ENCODE measurements at regions not wholly inside any gene's neighbourhood (a gene's known extent, or its start where the extent isn't known, plus 50 kb on each side); places are given as distances from the start of the nearest gene placed in this dataset.
"Not testable (repeated sequence)": the region's sequence is repeated elsewhere in the genome, so short reads cannot be mapped to it uniquely, and the experiment has no call there.

GRCh38 chr15:81812456-81812855 lies 233.4 kb downstream of the MEX3B start:
- no peak for DNase-seq (ENCODE audit: low read depth)
- H3K4me3 ChIP-seq (ENCODE audit: low read depth, low read length) = no peak overlapping the region
- TF ChIP-seq, protein P1, sequence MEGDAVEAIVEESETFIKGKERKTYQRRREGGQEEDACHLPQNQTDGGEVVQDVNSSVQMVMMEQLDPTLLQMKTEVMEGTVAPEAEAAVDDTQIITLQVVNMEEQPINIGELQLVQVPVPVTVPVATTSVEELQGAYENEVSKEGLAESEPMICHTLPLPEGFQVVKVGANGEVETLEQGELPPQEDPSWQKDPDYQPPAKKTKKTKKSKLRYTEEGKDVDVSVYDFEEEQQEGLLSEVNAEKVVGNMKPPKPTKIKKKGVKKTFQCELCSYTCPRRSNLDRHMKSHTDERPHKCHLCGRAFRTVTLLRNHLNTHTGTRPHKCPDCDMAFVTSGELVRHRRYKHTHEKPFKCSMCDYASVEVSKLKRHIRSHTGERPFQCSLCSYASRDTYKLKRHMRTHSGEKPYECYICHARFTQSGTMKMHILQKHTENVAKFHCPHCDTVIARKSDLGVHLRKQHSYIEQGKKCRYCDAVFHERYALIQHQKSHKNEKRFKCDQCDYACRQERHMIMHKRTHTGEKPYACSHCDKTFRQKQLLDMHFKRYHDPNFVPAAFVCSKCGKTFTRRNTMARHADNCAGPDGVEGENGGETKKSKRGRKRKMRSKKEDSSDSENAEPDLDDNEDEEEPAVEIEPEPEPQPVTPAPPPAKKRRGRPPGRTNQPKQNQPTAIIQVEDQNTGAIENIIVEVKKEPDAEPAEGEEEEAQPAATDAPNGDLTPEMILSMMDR (conservative IDR thresholded peaks at IDR 0.05; ENCODE audit: low read depth, low read length) = no peak

GRCh38 chr15:81811736-81812135 lies 234.1 kb downstream of the MEX3B start:
- H3K4me3 ChIP-seq (ENCODE audit: low read depth, low read length) = no peak overlapping the region
- TF ChIP-seq, protein P1 (conservative IDR thresholded peaks at IDR 0.05; ENCODE audit: low read depth, low read length) = no peak
- no peak for DNase-seq (ENCODE audit: low read depth)

DNA sequence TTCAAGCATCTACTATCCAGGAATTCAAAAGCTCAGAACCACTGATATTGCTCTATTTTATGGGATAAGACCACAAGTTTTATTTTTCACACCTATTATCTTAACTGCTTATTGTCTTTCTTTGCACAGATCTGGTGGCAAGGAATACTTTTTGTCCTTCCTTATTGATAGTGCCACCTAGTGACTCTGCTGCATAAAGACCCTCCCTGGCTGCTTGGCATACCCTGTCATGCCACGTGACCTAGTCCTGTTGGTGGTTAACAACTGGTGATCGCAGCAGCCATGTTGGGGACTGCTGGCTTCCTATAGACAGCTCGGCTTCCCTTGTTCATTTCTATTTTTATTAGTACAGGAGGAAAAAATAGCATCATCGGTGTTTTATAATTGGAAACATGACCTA lies 236.3 kb downstream of the MEX3B start:
- TF ChIP-seq, protein P1 (conservative IDR thresholded peaks at IDR 0.05; ENCODE audit: low read depth, low read length) = no peak
- H3K4me3 ChIP-seq (ENCODE audit: low read depth, low read length) = no peak overlapping the region
- no peak for DNase-seq (ENCODE audit: low read depth)

GRCh38 chr15:81807806-81808205 lies 238.0 kb downstream of the MEX3B start:
- H3K4me3 ChIP-seq (ENCODE audit: low read depth, low read length) = no peak overlapping the region
- TF ChIP-seq, protein P1 (conservative IDR thresholded peaks at IDR 0.05; ENCODE audit: low read depth, low read length) = no peak
- DNase-seq (ENCODE audit: low read depth) = no peak

GRCh38 chr15:81807186-81807585 lies 238.6 kb downstream of the MEX3B start:
- H3K4me3 ChIP-seq (ENCODE audit: low read depth, low read length) = no peak overlapping the region

GRCh38 chr15:81795899-81796298 lies 249.9 kb downstream of the MEX3B start:
- TF ChIP-seq, protein P1 (conservative IDR thresholded peaks at IDR 0.05; ENCODE audit: low read depth, low read length) = no peak

More at GRCh38 chr15:81807186-81807585, 238.6 kb downstream of the MEX3B start:
- TF ChIP-seq, protein P1 (conservative IDR thresholded peaks at IDR 0.05; ENCODE audit: low read depth, low read length) = no peak
- no peak for DNase-seq (ENCODE audit: low read depth)

DNA sequence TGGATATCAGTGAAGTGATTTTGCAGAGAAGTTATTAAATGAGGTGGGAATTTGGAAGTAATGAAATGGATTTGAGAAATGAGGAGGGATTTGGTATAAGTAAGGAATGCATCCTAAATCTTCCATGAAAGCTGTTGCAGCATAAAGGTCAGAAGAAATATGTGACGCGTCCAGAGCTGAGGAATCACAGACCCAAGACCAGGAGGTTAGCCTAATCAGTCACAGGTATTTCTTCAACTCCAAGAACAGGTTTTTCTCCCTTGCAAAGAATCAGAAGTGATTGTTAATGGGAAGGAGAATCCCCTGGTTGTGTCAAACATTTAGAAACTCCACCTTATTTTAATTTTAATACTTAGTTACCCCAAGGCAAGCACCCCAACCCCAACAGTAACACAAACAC lies 253.2 kb downstream of the MEX3B start:
- DNase-seq (ENCODE audit: low read depth) = no peak
- no peak overlapping the region for H3K4me3 ChIP-seq (ENCODE audit: low read depth, low read length)
- TF ChIP-seq, protein P1 (conservative IDR thresholded peaks at IDR 0.05; ENCODE audit: low read depth, low read length) = no peak

More at GRCh38 chr15:81795899-81796298, 249.9 kb downstream of the MEX3B start:
- no peak overlapping the region for H3K4me3 ChIP-seq (ENCODE audit: low read depth, low read length)
- DNase-seq (ENCODE audit: low read depth) = no peak

GRCh38 chr15:81791322-81791721 lies 254.5 kb downstream of the MEX3B start:
- H3K4me3 ChIP-seq (ENCODE audit: low read depth, low read length); DNase-seq (ENCODE audit: low read depth): not testable (repeated sequence)

Measured in epithelial cell of proximal tubule (primary cell).